ENCODE measurements at regions not wholly inside any gene's neighbourhood (a gene's known extent, or its start where the extent isn't known, plus 50 kb on each side); places are given as distances from the start of the nearest gene placed in this dataset.

GRCh38 chr2:120877409-120877808 lies 141.7 kb downstream of the GLI2 start:
- H3K4me1 ChIP-seq (ENCODE audit: control insufficient read depth in 2 of 2, insufficient read depth in 2 of 2, low read length in 2 of 2), result no peaks in the 10 kb centered on the region
- ATAC-seq (ENCODE audit: low read depth), result no peak
- ChIA-PET POLR2A (no interaction called here), CTCF (no interaction called here)
- WGBS (ENCODE audit: insufficient coverage), result 100% methylated on average over 2 of the region's 7 CpGs
- H3K4me1 Mint-ChIP-seq, result no peaks in the 10 kb centered on the region
- no peak overlapping the region for H3K27ac Mint-ChIP-seq
- no peaks in the 10 kb centered on the region for H3K27me3 ChIP-seq (replicated peaks in 1 of 4; ENCODE audit: control extremely low read depth in 1 of 4, control insufficient read depth in 3 of 4, insufficient read depth in 4 of 4, low read length in 3 of 4)
- no peak overlapping the region for H3K9ac ChIP-seq (ENCODE audit: low read length)
- DNase-seq, result no peak
- H2AFZ ChIP-seq (ENCODE audit: insufficient read depth, low read depth, low read length, poor library complexity, severe bottlenecking), result no peak overlapping the region
- H3K4me3 Mint-ChIP-seq, result no peak overlapping the region
- H3K4me3 ChIP-seq (ENCODE audit: control extremely low read depth in 1 of 5, extremely low read depth in 1 of 5, insufficient read depth in 1 of 5, low read depth in 2 of 5, low read length in 4 of 5), result no peak overlapping the region
- TF ChIP-seq CTCF (IDR thresholded peaks at IDR 0.05), result no peak
- no peak for TF ChIP-seq EZH2 (IDR thresholded peaks at IDR 0.05; ENCODE audit: borderline replicate concordance, insufficient read depth, low read depth, low read length, poor library complexity, severe bottlenecking)
- no peaks in the 10 kb centered on the region for H4K20me1 ChIP-seq (ENCODE audit: control insufficient read depth, insufficient read depth, low read length, poor library complexity, severe bottlenecking)
- H3K79me2 ChIP-seq (ENCODE audit: control insufficient read depth, insufficient read depth, low read length), result no peaks in the 10 kb centered on the region
- no peaks in the 10 kb centered on the region for H3K9me3 ChIP-seq (ENCODE audit: control extremely low read depth in 1 of 3, control insufficient read depth in 2 of 3, insufficient read depth in 1 of 3, low read length in 2 of 3)
- no peak overlapping the region for H3K4me2 ChIP-seq (replicated peaks; ENCODE audit: low read depth, low read length, poor library complexity, severe bottlenecking)
- H3K27ac ChIP-seq (ENCODE audit: low read length in 2 of 2), result no peak overlapping the region
- no peaks in the 10 kb centered on the region for H3K9me3 Mint-ChIP-seq (ENCODE audit: insufficient read depth)
- peaks cover 3% of the 10 kb centered on the region for H3K27me3 Mint-ChIP-seq
- intact Hi-C loops (cut with micrococcal nuclease), result no loop called here
- no peaks in the 10 kb centered on the region for H3K36me3 ChIP-seq (replicated peaks in 1 of 2; ENCODE audit: control extremely low read depth in 1 of 2, control insufficient read depth in 1 of 2, extremely low read depth in 1 of 2, insufficient read depth in 2 of 2, low read length in 1 of 2)

DNA sequence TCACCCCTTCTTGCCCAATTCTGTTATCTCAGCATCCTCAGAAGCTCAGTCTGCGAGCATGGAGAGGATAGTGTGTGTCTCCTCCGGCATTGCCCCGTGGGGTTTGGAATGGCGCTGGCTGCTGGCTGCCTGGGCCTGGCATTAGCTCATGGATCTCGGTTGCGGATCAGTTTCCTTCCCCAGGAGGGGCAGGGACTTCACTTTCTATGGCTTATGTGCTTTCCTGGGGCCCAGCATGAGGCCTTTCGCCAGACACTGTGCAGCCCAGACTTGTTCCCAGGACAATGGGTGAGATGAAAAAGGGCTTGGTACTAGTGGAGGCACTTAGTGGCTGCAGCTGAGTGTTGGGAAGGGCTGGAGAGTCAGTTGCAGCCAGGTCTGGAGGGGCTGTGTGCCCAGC lies 143.3 kb downstream of the GLI2 start:
- Histone ChIP-seq H3K36me3 (replicated peaks in 1 of 2; ENCODE audit: control extremely low read depth in 1 of 2, control insufficient read depth in 1 of 2, extremely low read depth in 1 of 2, insufficient read depth in 2 of 2, low read length in 1 of 2) (no peaks in the 10 kb centered on the region), H3K4me1 (ENCODE audit: control insufficient read depth in 2 of 2, insufficient read depth in 2 of 2, low read length in 2 of 2) (no peaks in the 10 kb centered on the region), H3K4me2 (replicated peaks; ENCODE audit: low read depth, low read length, poor library complexity, severe bottlenecking) (no peak overlapping the region), H3K27ac (ENCODE audit: low read length in 2 of 2) (no peak overlapping the region), H3K4me3 (ENCODE audit: control extremely low read depth in 1 of 5, extremely low read depth in 1 of 5, insufficient read depth in 1 of 5, low read depth in 2 of 5, low read length in 4 of 5) (no peak overlapping the region), H4K20me1 (ENCODE audit: control insufficient read depth, insufficient read depth, low read length, poor library complexity, severe bottlenecking) (no peaks in the 10 kb centered on the region), H2AFZ (ENCODE audit: insufficient read depth, low read depth, low read length, poor library complexity, severe bottlenecking) (no peak overlapping the region), H3K27me3 (replicated peaks in 1 of 4; ENCODE audit: control extremely low read depth in 1 of 4, control insufficient read depth in 3 of 4, insufficient read depth in 4 of 4, low read length in 3 of 4) (no peaks in the 10 kb centered on the region), H3K9me3 (ENCODE audit: control extremely low read depth in 1 of 3, control insufficient read depth in 2 of 3, insufficient read depth in 1 of 3, low read length in 2 of 3) (no peaks in the 10 kb centered on the region), H3K9ac (ENCODE audit: low read length) (no peak overlapping the region), H3K79me2 (ENCODE audit: control insufficient read depth, insufficient read depth, low read length) (no peaks in the 10 kb centered on the region)
- POLR2A ChIA-PET, result no interaction called here
- ATAC-seq (ENCODE audit: low read depth) (no peak), DNase-seq (no peak)
- intact Hi-C loops (cut with micrococcal nuclease), result no loop called here
- TF ChIP-seq EZH2 (IDR thresholded peaks at IDR 0.05; ENCODE audit: borderline replicate concordance, insufficient read depth, low read depth, low read length, poor library complexity, severe bottlenecking) (no peak), CTCF (IDR thresholded peaks at IDR 0.05) (no peak)
- no peak overlapping the region for H3K27ac Mint-ChIP-seq
- CTCF ChIA-PET, result no interaction called here
- no peak overlapping the region for H3K4me3 Mint-ChIP-seq
- H3K9me3 Mint-ChIP-seq (ENCODE audit: insufficient read depth), result no peaks in the 10 kb centered on the region
- peaks cover 3% of the 10 kb centered on the region for H3K27me3 Mint-ChIP-seq
- H3K4me1 Mint-ChIP-seq, result no peaks in the 10 kb centered on the region
- WGBS (ENCODE audit: insufficient coverage), result 96% methylated on average over 7 of the region's 7 CpGs

Data from B cell (primary cell).